Activated naive CD4-positive, alpha-beta T cell treated with anti-CD3 and anti-CD28 coated beads, Interleukin-2, amount 10 ng/mL, durations not matched to agents 7 days and 5 days (primary cell): ENCODE measurements at regions not wholly inside any gene's neighbourhood (a gene's known extent, or its start where the extent isn't known, plus 50 kb on each side); places are given as distances from the start of the nearest gene placed in this dataset.
"Not testable (repeated sequence)": the region's sequence is repeated elsewhere in the genome, so short reads cannot be mapped to it uniquely, and the experiment has no call there.

Experiments used
- CTCF ChIA-PET: fragments of 350-600 bp; sonication (Branson Sonifier 250); formaldehyde crosslinking; loops from one replicate; lab custom pipeline; 2021; ENCODE audit warnings: antibody characterized with exemption; lab: Charles Lee
- DNase-seq: peaks from one replicate; pipeline ENCODE4 v3.0.0-alpha.2; 2020
- H3K27ac Mint-ChIP-seq: one replicate; pipeline ENCODE4 v1.8.0; 2021; ENCODE audit warnings: mild to moderate bottlenecking, moderate library complexity, mixed read lengths
- H3K27me3 Mint-ChIP-seq: one replicate; pipeline ENCODE4 v1.8.0; 2021; ENCODE audit warnings: mild to moderate bottlenecking, mixed read lengths
- H3K36me3 Mint-ChIP-seq: one replicate; pipeline ENCODE4 v1.8.0; 2021; ENCODE audit warnings: mixed read lengths
- H3K4me1 Mint-ChIP-seq: one replicate; pipeline ENCODE4 v1.8.0; 2021; ENCODE audit warnings: mixed read lengths
- H3K4me3 Mint-ChIP-seq: one replicate; pipeline ENCODE4 v1.8.0; 2021; ENCODE audit warnings: mild to moderate bottlenecking, moderate library complexity, mixed read lengths
- H3K9me3 Mint-ChIP-seq: one replicate; pipeline ENCODE4 v1.8.0; 2021; ENCODE audit warnings: mixed read lengths

DNA sequence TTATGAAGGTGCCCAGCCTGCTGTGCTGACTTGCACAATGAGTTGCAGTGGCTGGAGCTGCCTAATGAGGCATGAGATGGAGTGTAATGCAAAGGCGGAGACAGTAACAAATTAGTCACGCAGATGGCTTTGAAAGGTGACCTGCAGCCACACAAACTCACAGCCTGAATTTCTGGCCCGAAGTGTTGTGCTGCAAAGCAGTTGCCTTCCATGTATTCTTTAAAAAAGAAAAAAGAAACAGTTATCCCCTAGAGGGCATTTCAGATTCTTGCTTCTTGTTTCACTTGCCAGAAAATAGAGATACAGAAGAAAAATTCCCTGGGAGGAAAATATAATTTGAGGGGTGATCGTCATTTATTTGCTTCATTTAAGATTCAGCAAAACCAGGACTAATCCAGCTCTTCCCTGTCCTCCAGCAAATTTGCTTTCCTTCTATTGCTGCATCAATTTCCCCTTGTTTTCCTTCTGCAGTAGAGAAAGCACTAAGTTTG is 239.9 kb downstream of the ADRA2A start:
- Mint-ChIP-seq H3K9me3 (no peaks in the 10 kb centered on the region), H3K4me3 (no peak overlapping the region), H3K4me1 (no peaks in the 10 kb centered on the region), H3K27me3 (peaks cover 3% of the 10 kb centered on the region), H3K36me3 (no peaks in the 10 kb centered on the region), H3K27ac (no peak overlapping the region)
- no peak for DNase-seq
- CTCF ChIA-PET: no interaction called here

GRCh38 chr10:111319866-111320265 is 243.0 kb downstream of the ADRA2A start:
- H3K27ac Mint-ChIP-seq: no peak overlapping the region
- H3K9me3 Mint-ChIP-seq: no peaks in the 10 kb centered on the region
- H3K4me3 Mint-ChIP-seq: no peak overlapping the region
- CTCF ChIA-PET: no interaction called here
- no peaks in the 10 kb centered on the region for H3K36me3 Mint-ChIP-seq
- H3K4me1 Mint-ChIP-seq: no peaks in the 10 kb centered on the region
- no peak for DNase-seq
- H3K27me3 Mint-ChIP-seq: peaks cover 3% of the 10 kb centered on the region

DNA sequence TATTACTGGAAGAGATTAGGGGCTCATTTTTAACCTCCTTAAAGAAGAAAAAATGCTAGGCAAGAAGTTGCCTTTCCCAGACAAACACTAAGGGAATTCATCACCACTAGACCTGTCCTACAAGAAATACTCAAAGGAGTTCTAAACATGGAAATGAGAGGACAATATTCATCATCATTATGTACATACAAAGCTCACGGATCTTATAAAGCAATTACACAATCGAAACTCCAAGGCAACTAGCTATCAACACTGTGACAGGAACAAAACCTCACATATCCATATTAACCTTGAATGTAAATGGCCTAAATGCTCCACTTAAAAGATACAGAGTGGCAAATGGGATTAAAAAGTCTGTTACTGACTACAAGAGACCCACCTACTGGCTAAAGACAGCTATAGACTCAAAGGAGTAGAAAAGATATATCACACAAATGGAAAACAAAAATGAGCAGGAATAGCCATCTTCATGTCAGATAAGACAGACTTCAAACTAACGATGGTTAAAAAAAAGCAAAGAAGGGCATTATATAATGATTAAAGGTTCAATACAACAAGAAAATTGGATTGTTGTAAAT is 246.6 kb downstream of the ADRA2A start:
- Mint-ChIP-seq H3K9me3 (peaks cover 3% of the 10 kb centered on the region), H3K27ac (no peak overlapping the region), H3K36me3 (no peaks in the 10 kb centered on the region), H3K4me3 (no peak overlapping the region), H3K4me1 (no peaks in the 10 kb centered on the region), H3K27me3 (peaks cover 3% of the 10 kb centered on the region)
- DNase-seq: no peak
- CTCF ChIA-PET: interaction anchor here (0.7 kb wide), 1 partner anchor 251 kb away, joined by 3 read pairs; no protein-coding TSS in a partner anchor

GRCh38 chr10:111332174-111332573 is 255.3 kb downstream of the ADRA2A start:
- CTCF ChIA-PET, H3K9me3 Mint-ChIP-seq, H3K4me3 Mint-ChIP-seq, DNase-seq, H3K36me3 Mint-ChIP-seq, H3K4me1 Mint-ChIP-seq, H3K27me3 Mint-ChIP-seq, H3K27ac Mint-ChIP-seq: not testable (repeated sequence)

DNA sequence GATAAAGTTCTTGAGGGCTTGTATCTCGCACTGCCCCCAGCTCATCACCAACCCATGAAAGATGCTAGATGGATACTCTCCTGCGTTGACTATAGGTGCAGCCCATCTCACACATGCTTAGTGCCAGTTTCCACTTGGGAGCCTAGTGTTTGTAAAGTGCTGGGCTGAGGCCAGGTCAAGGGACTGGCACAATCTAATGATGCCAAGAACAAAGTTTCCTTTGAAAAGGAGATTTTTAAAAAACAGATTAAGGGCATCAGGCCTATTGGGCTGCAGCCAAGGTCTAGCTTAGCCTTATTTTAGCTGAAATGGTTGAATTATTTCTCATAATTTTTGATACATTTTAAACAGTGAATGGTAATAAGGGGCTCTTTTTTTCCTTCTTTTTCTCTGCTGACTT is 259.0 kb downstream of the ADRA2A start:
- H3K27ac Mint-ChIP-seq: no peak overlapping the region
- CTCF ChIA-PET: no interaction called here

DNA sequence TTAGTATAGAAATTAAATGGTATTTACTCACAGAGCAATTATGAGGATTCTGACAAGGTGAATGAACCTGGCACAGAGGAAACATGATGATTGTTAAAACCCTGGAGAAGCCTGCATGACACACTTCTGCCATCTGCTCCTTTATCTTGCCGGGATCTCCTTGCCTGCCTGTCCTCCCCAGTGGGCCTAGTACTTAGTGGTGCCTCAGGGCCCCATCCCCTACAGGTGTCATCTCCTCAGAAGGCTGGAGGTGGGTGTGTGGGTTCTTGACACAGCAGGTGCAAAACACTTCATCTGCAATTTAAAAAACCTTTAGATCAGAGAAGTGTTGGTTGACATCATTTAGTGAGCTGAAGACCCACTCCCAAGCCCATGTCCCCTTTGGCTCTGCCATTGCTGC is 261.2 kb downstream of the ADRA2A start:
- H3K9me3 Mint-ChIP-seq: peaks cover 16% of the 10 kb centered on the region

More for the DNA sequence above, 259.0 kb downstream of the ADRA2A start:
- Mint-ChIP-seq H3K36me3 (no peaks in the 10 kb centered on the region), H3K9me3 (peaks cover 6% of the 10 kb centered on the region), H3K4me3 (no peak overlapping the region), H3K4me1 (no peaks in the 10 kb centered on the region), H3K27me3 (no peaks in the 10 kb centered on the region)
- DNase-seq: no peak

GRCh38 chr10:111338805-111339204 is 262.0 kb downstream of the ADRA2A start:
- no peaks in the 10 kb centered on the region for H3K27me3 Mint-ChIP-seq
- no peak overlapping the region for H3K27ac Mint-ChIP-seq
- no peaks in the 10 kb centered on the region for H3K4me1 Mint-ChIP-seq
- CTCF ChIA-PET: no interaction called here
- no peaks in the 10 kb centered on the region for H3K36me3 Mint-ChIP-seq
- no peak overlapping the region for H3K4me3 Mint-ChIP-seq
- DNase-seq: no peak
- H3K9me3 Mint-ChIP-seq: peaks cover 16% of the 10 kb centered on the region

More for the DNA sequence above, 261.2 kb downstream of the ADRA2A start:
- no peak overlapping the region for H3K4me3 Mint-ChIP-seq
- H3K4me1 Mint-ChIP-seq: no peaks in the 10 kb centered on the region
- no peaks in the 10 kb centered on the region for H3K27me3 Mint-ChIP-seq
- H3K27ac Mint-ChIP-seq: no peak overlapping the region
- no peaks in the 10 kb centered on the region for H3K36me3 Mint-ChIP-seq
- CTCF ChIA-PET: no interaction called here
- no peak for DNase-seq

- Mint-ChIP-seq H3K4me3 (no peak overlapping the region), H3K36me3 (no peaks in the 10 kb centered on the region), H3K4me1 (no peaks in the 10 kb centered on the region), H3K27me3 (no peaks in the 10 kb centered on the region), H3K27ac (no peak overlapping the region), H3K9me3 (peaks cover 16% of the 10 kb centered on the region)
- CTCF ChIA-PET: interaction anchor here (1.2 kb wide), 1 partner anchor 36 kb away, joined by 3 read pairs; no protein-coding TSS in a partner anchor
- no peak for DNase-seq
Measured at GRCh38 chr10:111344804-111345203, 268.0 kb downstream of the ADRA2A start.

DNA sequence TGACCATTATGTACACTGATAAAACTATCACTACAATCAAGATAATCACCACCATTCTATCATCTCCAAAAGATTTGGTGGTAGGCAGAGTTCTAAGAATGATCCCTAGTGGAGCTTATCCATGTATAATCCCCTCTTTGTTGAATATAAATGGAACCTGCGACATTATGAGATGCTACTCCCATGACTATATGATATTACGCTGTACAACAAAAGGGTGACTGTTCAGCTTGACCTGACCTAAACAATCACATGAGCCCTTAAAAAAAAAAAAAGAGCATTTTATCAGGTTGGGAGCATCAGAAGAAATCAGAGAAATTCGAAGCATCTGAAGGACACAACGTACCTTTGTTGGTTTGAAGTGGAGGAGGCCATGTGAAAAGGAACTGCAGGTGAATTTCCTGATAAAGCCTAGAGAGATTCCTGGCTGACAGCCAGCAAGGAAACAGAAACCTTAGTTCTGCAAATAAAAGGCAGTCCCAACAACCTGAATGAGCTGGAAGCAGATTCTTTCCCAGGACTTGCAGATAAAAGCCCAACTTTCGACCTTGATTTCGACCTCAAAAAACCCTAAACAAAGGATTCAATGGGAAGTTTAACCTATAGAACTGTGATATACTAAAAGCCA is 270.7 kb downstream of the ADRA2A start:
- no peak for DNase-seq
- Mint-ChIP-seq H3K27me3 (peaks cover 6% of the 10 kb centered on the region), H3K27ac (no peak overlapping the region), H3K4me3 (no peak overlapping the region), H3K4me1 (no peaks in the 10 kb centered on the region), H3K36me3 (no peaks in the 10 kb centered on the region), H3K9me3 (no peaks in the 10 kb centered on the region)
- CTCF ChIA-PET: no interaction called here

DNA sequence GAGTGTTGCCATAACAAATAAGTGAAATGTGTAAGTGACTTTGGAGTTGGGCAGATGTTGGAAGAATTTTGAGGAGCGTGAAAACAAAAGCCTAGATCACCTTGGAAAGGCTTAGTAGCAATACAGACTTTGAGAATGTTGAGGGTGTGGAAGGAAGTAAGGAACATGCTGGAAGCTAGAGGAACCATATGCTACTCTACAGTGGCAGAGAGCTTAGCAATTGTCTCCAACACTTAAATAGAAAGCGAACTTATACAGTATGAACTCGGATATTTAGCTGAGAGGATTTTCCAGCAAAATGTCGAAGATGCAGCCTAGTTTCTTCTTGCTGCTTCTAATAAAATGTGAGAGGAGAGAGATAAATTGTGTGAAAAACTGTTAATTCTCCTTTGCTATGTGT is 271.2 kb downstream of the ADRA2A start:
- Mint-ChIP-seq H3K36me3 (no peaks in the 10 kb centered on the region), H3K27me3 (peaks cover 6% of the 10 kb centered on the region), H3K4me3 (no peak overlapping the region), H3K4me1 (no peaks in the 10 kb centered on the region), H3K27ac (no peak overlapping the region), H3K9me3 (no peaks in the 10 kb centered on the region)
- no peak for DNase-seq
- CTCF ChIA-PET: no interaction called here

- no peaks in the 10 kb centered on the region for H3K36me3 Mint-ChIP-seq
- H3K9me3 Mint-ChIP-seq: no peaks in the 10 kb centered on the region
- H3K27ac Mint-ChIP-seq: no peak overlapping the region
- H3K4me1 Mint-ChIP-seq: no peaks in the 10 kb centered on the region
- CTCF ChIA-PET: no interaction called here
- no peak overlapping the region for H3K4me3 Mint-ChIP-seq
- H3K27me3 Mint-ChIP-seq: peaks cover 13% of the 10 kb centered on the region
- DNase-seq: no peak
Measured at GRCh38 chr10:111354859-111355258, 278.0 kb downstream of the ADRA2A start.

DNA sequence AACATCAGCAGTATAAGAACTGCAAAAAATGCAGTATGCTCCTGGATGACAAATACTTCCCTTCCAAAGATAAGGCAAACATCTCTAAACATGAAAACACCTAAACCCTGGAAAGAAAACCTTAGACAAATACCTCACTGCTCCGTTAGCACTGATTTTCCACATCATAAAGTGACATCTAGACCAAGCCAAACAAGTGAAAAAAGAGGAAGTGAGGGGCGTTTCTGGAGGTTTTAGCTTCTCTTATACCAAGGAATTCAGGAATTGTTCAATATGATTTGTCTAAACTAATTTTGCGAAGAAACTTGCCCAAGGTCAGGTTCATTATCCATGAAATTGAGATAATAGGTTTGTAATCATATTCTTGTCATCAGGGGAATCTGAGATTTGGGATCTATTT is 279.7 kb downstream of the ADRA2A start:
- Mint-ChIP-seq H3K9me3 (no peaks in the 10 kb centered on the region), H3K4me1 (no peaks in the 10 kb centered on the region), H3K27ac (no peak overlapping the region), H3K36me3 (no peaks in the 10 kb centered on the region), H3K4me3 (no peak overlapping the region), H3K27me3 (peaks cover 16% of the 10 kb centered on the region)
- no peak for DNase-seq
- CTCF ChIA-PET: no interaction called here

DNA sequence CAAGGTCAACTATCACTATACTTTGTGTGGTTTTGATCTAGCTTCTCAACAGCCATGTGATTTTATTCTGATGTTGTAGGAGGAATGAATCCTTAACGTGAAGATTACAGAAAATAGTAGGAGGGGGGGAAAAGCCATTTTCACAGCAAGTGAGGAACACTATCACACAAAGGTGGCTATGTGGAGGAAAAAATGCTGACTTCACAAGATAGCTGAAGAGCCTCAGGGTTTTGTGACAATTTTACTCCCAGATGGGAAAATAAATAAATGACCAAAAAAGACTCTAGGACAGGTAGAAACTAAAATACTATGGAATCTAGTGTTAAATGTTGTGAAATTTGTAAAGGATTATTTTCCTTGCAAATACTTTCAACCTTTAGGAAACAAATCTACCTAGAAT is 281.0 kb downstream of the ADRA2A start:
- no peak overlapping the region for H3K27ac Mint-ChIP-seq
- CTCF ChIA-PET: no interaction called here
- no peak overlapping the region for H3K4me3 Mint-ChIP-seq

DNA sequence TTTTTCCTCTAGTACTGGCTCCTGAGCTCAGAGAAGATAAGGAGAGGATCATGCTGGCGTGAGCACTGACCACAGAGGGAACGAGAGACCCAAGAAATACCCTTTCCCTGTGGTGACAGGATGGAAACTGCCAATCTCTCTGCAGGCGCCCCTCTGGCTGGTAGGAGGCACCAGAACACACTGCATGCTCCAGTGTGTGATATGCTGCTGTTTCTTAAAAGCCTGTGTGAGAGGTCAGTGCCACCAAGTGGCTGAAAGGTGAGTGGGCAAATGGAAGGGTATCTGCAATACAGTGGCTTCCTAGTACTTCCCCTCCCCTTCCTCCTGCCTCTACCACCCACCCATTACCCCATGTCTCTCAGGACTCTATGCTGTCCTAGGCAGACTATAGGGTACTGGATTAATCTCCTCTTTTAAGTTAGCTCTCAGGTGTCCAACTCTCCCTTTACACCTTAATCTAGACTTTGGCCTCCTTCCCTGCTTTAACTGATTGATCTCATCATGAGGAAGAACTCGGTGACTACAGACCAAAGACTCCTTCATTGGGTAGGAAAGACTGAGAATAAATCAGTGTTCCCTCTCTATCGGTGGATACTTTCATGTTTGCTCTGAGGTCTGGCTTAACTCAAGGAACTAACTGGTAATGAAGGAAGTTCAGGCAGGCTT is 283.6 kb downstream of the ADRA2A start:
- Mint-ChIP-seq H3K36me3 (no peaks in the 10 kb centered on the region), H3K27ac (no peak overlapping the region), H3K4me3 (no peak overlapping the region), H3K4me1 (no peaks in the 10 kb centered on the region), H3K27me3 (peaks cover 10% of the 10 kb centered on the region), H3K9me3 (no peaks in the 10 kb centered on the region)
- DNase-seq: peak; percentile 23
- CTCF ChIA-PET: no interaction called here

More for the DNA sequence above, 281.0 kb downstream of the ADRA2A start:
- no peaks in the 10 kb centered on the region for H3K36me3 Mint-ChIP-seq
- no peak for DNase-seq
- H3K9me3 Mint-ChIP-seq: no peaks in the 10 kb centered on the region
- no peaks in the 10 kb centered on the region for H3K4me1 Mint-ChIP-seq
- H3K27me3 Mint-ChIP-seq: peaks cover 11% of the 10 kb centered on the region

DNA sequence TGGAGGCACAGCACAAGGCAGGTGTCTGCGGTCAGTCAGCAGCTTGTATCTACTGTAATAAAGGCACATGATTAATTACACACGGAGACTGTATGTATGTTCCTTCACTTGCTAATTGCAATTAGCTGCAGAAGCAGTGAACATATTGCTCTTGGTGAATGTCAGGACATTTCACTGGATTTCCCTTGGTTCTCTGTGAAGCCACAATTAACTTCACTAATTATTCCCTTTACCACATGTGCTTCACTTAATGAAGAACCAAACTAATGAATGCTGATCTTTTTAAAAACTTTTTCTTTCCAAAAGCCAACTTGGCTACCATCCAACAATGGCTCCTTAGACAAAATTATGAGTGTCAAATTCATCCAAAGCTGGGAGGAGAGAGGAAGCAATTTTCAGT is 290.7 kb downstream of the ADRA2A start:
- DNase-seq: no peak
- CTCF ChIA-PET: no interaction called here
- Mint-ChIP-seq H3K27me3 (no peaks in the 10 kb centered on the region), H3K4me1 (no peaks in the 10 kb centered on the region), H3K36me3 (no peaks in the 10 kb centered on the region), H3K27ac (no peak overlapping the region), H3K4me3 (no peak overlapping the region), H3K9me3 (no peaks in the 10 kb centered on the region)
